C4-2B (cell line): ENCODE measurements at regions not wholly inside any gene's neighbourhood (a gene's known extent, or its start where the extent isn't known, plus 50 kb on each side); places are given as distances from the start of the nearest gene placed in this dataset.
"Not testable (repeated sequence)": the region's sequence is repeated elsewhere in the genome, so short reads cannot be mapped to it uniquely, and the experiment has no call there.

ENCODE experiments used
- CTCF ChIP-seq: fragments of 450-650 bp; conservative IDR thresholded peaks from 2 replicates; pipeline ENCODE4 v1.5.1; 2017; ENCODE audit warnings: mild to moderate bottlenecking
- ZFX ChIP-seq: fragments of 450-650 bp; IDR thresholded peaks from 2 replicates; pipeline ENCODE4 v1.6.1; 2017

DNA sequence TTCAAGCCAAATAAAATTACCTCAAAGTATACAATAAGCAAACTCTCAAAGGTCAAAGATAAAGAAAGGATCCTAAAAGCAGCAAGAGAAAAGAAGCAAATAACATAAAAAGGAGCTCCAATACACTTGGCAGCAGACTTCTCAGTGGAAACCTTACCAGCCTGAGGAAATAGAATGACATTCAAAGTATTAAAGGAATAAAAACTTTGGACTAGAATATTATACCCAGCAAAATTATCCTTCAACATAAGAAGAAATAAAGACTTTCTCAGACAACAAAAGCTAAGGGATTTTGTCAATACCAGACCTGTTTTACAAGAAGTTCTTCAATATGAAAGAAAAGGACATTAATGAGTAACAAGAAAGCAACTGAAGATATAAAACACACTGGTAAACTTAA lies 83.0 kb upstream of the SPTLC1 start:
- not testable (repeated sequence) for TF ChIP-seq CTCF, ZFX
